ENCODE measurements at regions not wholly inside any gene's neighbourhood (a gene's known extent, or its start where the extent isn't known, plus 50 kb on each side); places are given as distances from the start of the nearest gene placed in this dataset.

DNA sequence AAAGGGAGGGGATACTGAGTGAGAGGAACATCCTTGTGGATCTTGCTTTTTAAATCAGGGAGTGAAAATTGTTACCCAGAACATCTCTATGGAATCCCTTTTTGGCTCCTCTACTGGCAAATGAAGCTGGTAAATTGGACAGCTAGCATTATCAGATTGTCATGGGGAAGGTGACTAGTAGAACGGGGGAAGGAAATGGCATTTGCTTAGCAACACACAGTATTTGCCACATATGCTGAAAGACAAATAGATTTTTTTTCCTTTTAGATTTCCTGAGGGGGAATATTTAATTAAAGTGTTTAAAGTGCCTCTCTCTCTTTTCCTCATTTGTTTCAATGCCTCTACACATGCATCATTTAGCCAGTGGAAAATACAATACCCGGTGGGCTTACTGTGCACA is 573.5 kb downstream of the BCKDHB start:
- TF ChIP-seq, protein P1, sequence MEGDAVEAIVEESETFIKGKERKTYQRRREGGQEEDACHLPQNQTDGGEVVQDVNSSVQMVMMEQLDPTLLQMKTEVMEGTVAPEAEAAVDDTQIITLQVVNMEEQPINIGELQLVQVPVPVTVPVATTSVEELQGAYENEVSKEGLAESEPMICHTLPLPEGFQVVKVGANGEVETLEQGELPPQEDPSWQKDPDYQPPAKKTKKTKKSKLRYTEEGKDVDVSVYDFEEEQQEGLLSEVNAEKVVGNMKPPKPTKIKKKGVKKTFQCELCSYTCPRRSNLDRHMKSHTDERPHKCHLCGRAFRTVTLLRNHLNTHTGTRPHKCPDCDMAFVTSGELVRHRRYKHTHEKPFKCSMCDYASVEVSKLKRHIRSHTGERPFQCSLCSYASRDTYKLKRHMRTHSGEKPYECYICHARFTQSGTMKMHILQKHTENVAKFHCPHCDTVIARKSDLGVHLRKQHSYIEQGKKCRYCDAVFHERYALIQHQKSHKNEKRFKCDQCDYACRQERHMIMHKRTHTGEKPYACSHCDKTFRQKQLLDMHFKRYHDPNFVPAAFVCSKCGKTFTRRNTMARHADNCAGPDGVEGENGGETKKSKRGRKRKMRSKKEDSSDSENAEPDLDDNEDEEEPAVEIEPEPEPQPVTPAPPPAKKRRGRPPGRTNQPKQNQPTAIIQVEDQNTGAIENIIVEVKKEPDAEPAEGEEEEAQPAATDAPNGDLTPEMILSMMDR (IDR thresholded peaks at IDR 0.05; ENCODE audit: low read length), result no peak
- TF ChIP-seq EZH2 (IDR thresholded peaks at IDR 0.05; ENCODE audit: borderline replicate concordance, low read length), result no peak
- Histone ChIP-seq H3K79me2 (ENCODE audit: insufficient read depth, low read length) (no peaks in the 10 kb centered on the region), H2AFZ (ENCODE audit: low read length) (no peak overlapping the region), H3K4me1 (ENCODE audit: insufficient read depth, low read length, severe bottlenecking) (no peaks in the 10 kb centered on the region), H3K4me3 (ENCODE audit: low read depth, low read length, poor library complexity, severe bottlenecking) (no peak overlapping the region), H3K9me2 (ENCODE audit: low read depth, low read length) (no peaks in the 10 kb centered on the region), H3K27me3 (ENCODE audit: insufficient read depth, low read length) (no peaks in the 10 kb centered on the region), H3K36me3 (ENCODE audit: insufficient read depth, low read length) (no peaks in the 10 kb centered on the region), H3K9me3 (ENCODE audit: low read length) (no peaks in the 10 kb centered on the region), H3K9ac (ENCODE audit: low read length) (no peak overlapping the region), H4K20me1 (ENCODE audit: insufficient read depth, low read length) (no peaks in the 10 kb centered on the region), H3K27ac (ENCODE audit: low read depth, low read length, poor library complexity, severe bottlenecking) (no peak overlapping the region), H3F3A (ENCODE audit: insufficient read depth, low read length) (no peaks in the 10 kb centered on the region), H3K4me2 (ENCODE audit: low read length) (no peak overlapping the region)

- no peaks in the 10 kb centered on the region for H3K36me3 ChIP-seq (ENCODE audit: insufficient read depth, low read length)
- no peaks in the 10 kb centered on the region for H3K4me1 ChIP-seq (ENCODE audit: insufficient read depth, low read length, severe bottlenecking)
- TF ChIP-seq EZH2 (IDR thresholded peaks at IDR 0.05; ENCODE audit: borderline replicate concordance, low read length), result no peak
- TF ChIP-seq, protein P1 (IDR thresholded peaks at IDR 0.05; ENCODE audit: low read length), result no peak
- no peak overlapping the region for H3K4me3 ChIP-seq (ENCODE audit: low read depth, low read length, poor library complexity, severe bottlenecking)
- no peaks in the 10 kb centered on the region for H3F3A ChIP-seq (ENCODE audit: insufficient read depth, low read length)
- H3K9me3 ChIP-seq (ENCODE audit: low read length), result no peaks in the 10 kb centered on the region
- no peaks in the 10 kb centered on the region for H3K27me3 ChIP-seq (ENCODE audit: insufficient read depth, low read length)
- H3K4me2 ChIP-seq (ENCODE audit: low read length), result no peak overlapping the region
- no peak overlapping the region for H2AFZ ChIP-seq (ENCODE audit: low read length)
- H3K9me2 ChIP-seq (ENCODE audit: low read depth, low read length), result no peaks in the 10 kb centered on the region
- no peak overlapping the region for H3K27ac ChIP-seq (ENCODE audit: low read depth, low read length, poor library complexity, severe bottlenecking)
- no peak overlapping the region for H3K9ac ChIP-seq (ENCODE audit: low read length)
- H4K20me1 ChIP-seq (ENCODE audit: insufficient read depth, low read length), result no peaks in the 10 kb centered on the region
- no peaks in the 10 kb centered on the region for H3K79me2 ChIP-seq (ENCODE audit: insufficient read depth, low read length)
These were observed 569.9 kb downstream of the BCKDHB start for GRCh38 chr6:80676386-80676785.

DNA sequence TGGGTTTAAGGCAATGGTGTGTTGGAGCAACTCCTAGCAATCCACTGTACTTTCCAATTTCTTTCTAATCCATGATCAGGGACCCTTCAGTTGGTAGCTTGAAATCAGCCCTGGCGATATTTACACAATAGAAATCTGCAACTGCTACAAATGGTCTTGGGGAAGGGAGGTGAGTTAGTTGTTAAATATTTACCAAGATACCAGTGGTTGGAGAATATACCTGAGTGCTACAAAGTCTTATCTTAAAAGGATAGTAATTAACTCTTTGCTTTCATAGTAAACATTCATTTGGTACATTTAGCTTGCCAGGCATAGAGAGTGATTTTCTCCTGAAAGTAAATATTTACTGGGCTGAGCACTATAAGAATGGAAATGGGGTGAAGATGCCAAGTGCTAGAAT is 568.2 kb downstream of the BCKDHB start:
- H4K20me1 ChIP-seq (ENCODE audit: insufficient read depth, low read length), result no peaks in the 10 kb centered on the region
- H3K27ac ChIP-seq (ENCODE audit: low read depth, low read length, poor library complexity, severe bottlenecking), result no peak overlapping the region
- H3F3A ChIP-seq (ENCODE audit: insufficient read depth, low read length), result no peaks in the 10 kb centered on the region
- H3K36me3 ChIP-seq (ENCODE audit: insufficient read depth, low read length), result no peaks in the 10 kb centered on the region
- H3K4me3 ChIP-seq (ENCODE audit: low read depth, low read length, poor library complexity, severe bottlenecking), result no peak overlapping the region
- no peaks in the 10 kb centered on the region for H3K27me3 ChIP-seq (ENCODE audit: insufficient read depth, low read length)
- no peaks in the 10 kb centered on the region for H3K4me1 ChIP-seq (ENCODE audit: insufficient read depth, low read length, severe bottlenecking)
- TF ChIP-seq, protein P1 (IDR thresholded peaks at IDR 0.05; ENCODE audit: low read length), result no peak
- TF ChIP-seq EZH2 (IDR thresholded peaks at IDR 0.05; ENCODE audit: borderline replicate concordance, low read length), result no peak
- H3K79me2 ChIP-seq (ENCODE audit: insufficient read depth, low read length), result no peaks in the 10 kb centered on the region
- H3K9me2 ChIP-seq (ENCODE audit: low read depth, low read length), result no peaks in the 10 kb centered on the region
- H3K9ac ChIP-seq (ENCODE audit: low read length), result no peak overlapping the region
- H2AFZ ChIP-seq (ENCODE audit: low read length), result no peak overlapping the region
- no peaks in the 10 kb centered on the region for H3K9me3 ChIP-seq (ENCODE audit: low read length)
- H3K4me2 ChIP-seq (ENCODE audit: low read length), result no peak overlapping the region

All from OCI-LY1 (cell line).